Mucosa of rectum (tissue), 2 donors: ENCODE measurements at regions not wholly inside any gene's neighbourhood (a gene's known extent, or its start where the extent isn't known, plus 50 kb on each side); places are given as distances from the start of the nearest gene placed in this dataset.

Source experiments
- H3K27ac ChIP-seq, 2 donors: one replicate each; pipeline ENCODE4 v1.7.0; 2013; ENCODE audit warnings: inconsistent platforms in 2 of 2, low read depth in 2 of 2, low read length in 2 of 2
- H3K27me3 ChIP-seq, 2 donors: one replicate each; pipeline ENCODE4 v1.7.0; 2013; ENCODE audit warnings: low read length in 2 of 2; ENCODE audit not compliant: control insufficient read depth in 2 of 2, insufficient read depth in 2 of 2
- H3K36me3 ChIP-seq, 2 donors: one replicate each; pipeline ENCODE4 v1.7.0; 2013; ENCODE audit warnings: low read length in 2 of 2; ENCODE audit not compliant: control insufficient read depth in 2 of 2, insufficient read depth in 2 of 2
- H3K4me1 ChIP-seq, 2 donors: one replicate each; pipeline ENCODE4 v1.7.0; 2013; ENCODE audit warnings: low read length in 2 of 2, mild to moderate bottlenecking in 1 of 2; ENCODE audit not compliant: control insufficient read depth in 2 of 2, insufficient read depth in 2 of 2
- H3K4me3 ChIP-seq, 2 donors: one replicate each; pipeline ENCODE4 v1.7.0; 2013; ENCODE audit warnings: low read length in 2 of 2
- H3K9ac ChIP-seq, 2 donors: one replicate each; pipeline ENCODE4 v1.7.0; 2013; ENCODE audit warnings: low read length in 2 of 2, low read depth in 1 of 2, mild to moderate bottlenecking in 1 of 2
- H3K9me3 ChIP-seq, 2 donors: one replicate each; pipeline ENCODE4 v1.7.0; 2013; ENCODE audit warnings: low read length in 2 of 2; ENCODE audit not compliant: control insufficient read depth in 2 of 2
- donor health status: healthy.
- donor health status: Normal muscosa, but diverticular disease.

- Histone ChIP-seq H3K36me3 (no peaks in the 10 kb centered on the region), H3K4me3 (no peak overlapping the region), H3K9me3 (no peaks in the 10 kb centered on the region), H3K27ac (no peak overlapping the region), H3K27me3 (no peaks in the 10 kb centered on the region), H3K9ac (no peak overlapping the region), H3K4me1 (no peaks in the 10 kb centered on the region)
Measured at GRCh38 chr2:9696731-9697130, 65.9 kb upstream of the YWHAQ start.

GRCh38 chr2:9697909-9698308 is 67.1 kb upstream of the YWHAQ start:
- Histone ChIP-seq H3K9ac (no peak overlapping the region), H3K27me3 (no peaks in the 10 kb centered on the region), H3K4me1 (no peaks in the 10 kb centered on the region), H3K27ac (no peak overlapping the region), H3K36me3 (no peaks in the 10 kb centered on the region), H3K4me3 (no peak overlapping the region), H3K9me3 (no peaks in the 10 kb centered on the region)

DNA sequence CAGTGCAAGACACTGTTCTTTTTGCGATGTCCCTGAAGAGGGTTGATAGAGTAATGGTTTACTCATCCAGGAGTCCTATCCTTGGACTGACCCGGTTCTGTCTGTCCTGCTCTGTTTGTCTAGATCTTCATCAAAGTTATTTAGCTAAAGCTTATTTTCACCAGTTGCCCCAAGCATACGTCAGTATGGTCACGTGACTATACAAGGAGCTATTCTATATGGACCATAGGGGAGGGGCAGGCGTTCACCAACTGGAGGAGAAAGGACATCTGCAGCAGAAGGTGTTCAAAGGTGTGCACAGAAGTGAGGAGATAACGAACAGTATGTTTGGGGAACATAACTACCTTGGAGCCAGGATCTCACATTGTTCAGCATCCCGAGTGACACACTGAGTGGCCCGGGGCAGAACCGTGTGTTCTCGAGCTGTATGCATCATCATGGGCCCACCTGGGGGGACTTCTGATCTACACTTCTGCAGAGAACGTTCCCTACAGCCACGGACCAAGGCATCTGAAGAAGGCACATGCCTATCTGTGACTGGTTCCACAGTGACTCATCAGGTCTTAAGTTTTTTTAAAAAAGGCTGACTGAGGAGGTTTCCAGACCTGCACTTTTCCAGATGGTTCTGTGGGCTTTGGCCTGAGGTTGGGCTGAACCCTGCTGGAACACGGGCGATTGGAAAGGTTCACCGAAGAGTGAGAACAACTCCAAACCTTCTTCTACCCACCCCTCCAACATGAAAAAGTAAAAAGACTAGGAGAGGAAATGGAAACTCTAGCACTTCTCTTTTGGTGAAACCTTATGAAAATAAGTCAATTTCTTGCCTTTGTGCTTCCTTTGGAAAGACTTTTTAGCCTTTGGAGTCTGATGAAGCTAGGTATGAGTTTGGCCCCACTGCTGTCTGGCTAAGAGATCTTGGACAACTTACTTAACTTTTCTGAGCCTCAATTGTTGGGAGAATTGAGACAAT is 68.6 kb upstream of the YWHAQ start:
- H3K4me3 ChIP-seq: no peak overlapping the region
- H3K9me3 ChIP-seq: no peaks in the 10 kb centered on the region
- H3K27me3 ChIP-seq: no peaks in the 10 kb centered on the region
- H3K9ac ChIP-seq: no peak overlapping the region
- no peak overlapping the region for H3K27ac ChIP-seq
- peaks cover 3 to 6% of the 10 kb centered on the region in 2 donors for H3K4me1 ChIP-seq
- H3K36me3 ChIP-seq: no peaks in the 10 kb centered on the region

DNA sequence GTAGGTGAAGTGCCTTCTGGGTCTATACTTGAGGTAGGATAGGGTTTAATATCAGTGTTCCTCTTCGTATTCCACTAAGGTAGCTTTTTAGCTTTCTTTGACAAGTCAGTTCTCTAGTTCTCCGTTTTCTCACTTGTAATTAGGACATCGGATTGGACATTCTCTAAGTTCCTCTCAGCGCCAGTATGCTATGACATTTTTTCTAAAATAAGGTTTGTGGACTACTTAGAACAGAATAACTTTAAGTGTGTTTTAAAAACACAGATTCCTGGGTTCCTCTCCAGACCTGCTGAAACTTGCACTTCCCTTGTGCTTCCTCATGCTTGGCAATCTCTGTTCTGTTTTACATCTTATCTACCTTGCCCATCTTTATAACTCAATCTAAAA is 69.3 kb upstream of the YWHAQ start:
- no peaks in the 10 kb centered on the region for H3K36me3 ChIP-seq
- no peaks in the 10 kb centered on the region for H3K9me3 ChIP-seq
- no peak overlapping the region for H3K9ac ChIP-seq
- H3K4me3 ChIP-seq: no peak overlapping the region
- H3K27me3 ChIP-seq: no peaks in the 10 kb centered on the region
- no peak overlapping the region for H3K27ac ChIP-seq
- H3K4me1 ChIP-seq: peaks cover 3 to 6% of the 10 kb centered on the region in 2 donors

GRCh38 chr2:9702604-9703084 is 71.8 kb upstream of the YWHAQ start:
- H3K27me3 ChIP-seq: no peaks in the 10 kb centered on the region
- H3K36me3 ChIP-seq: no peaks in the 10 kb centered on the region
- no peak overlapping the region for H3K9ac ChIP-seq
- no peak overlapping the region for H3K4me3 ChIP-seq
- no peak overlapping the region for H3K27ac ChIP-seq
- H3K4me1 ChIP-seq: peaks cover 3 to 6% of the 10 kb centered on the region in 2 donors
- H3K9me3 ChIP-seq: no peaks in the 10 kb centered on the region

DNA sequence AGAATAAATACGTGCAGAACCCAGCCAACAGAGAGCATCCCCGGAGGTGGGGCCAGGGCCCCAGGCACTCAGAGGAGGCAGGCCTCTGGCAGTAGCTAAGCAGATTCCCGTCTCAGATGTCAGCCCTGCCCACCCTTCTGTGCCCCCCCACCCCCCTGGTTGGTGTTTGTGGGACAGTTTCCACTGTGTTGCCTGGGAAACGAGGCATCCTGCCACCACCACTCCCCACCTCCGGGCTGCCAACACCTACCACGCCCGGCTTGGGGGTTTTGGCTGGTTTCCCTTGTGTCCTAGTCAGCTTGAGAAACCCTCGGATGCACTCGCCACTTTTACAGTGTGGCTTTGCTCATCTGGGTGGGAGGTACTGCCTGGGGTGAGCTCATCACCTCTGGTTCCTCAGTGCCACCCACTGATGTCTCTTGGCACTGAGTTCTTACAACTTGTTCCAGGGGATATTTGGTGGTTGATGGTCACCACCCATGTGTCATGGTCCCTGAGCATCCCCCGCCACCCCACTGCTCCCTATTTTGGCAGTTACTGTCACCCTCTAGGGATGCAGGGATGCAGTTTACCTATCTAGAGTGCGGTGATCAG is 72.4 kb upstream of the YWHAQ start:
- Histone ChIP-seq H3K36me3 (no peaks in the 10 kb centered on the region), H3K9me3 (no peaks in the 10 kb centered on the region), H3K4me3 (no peak overlapping the region), H3K27ac (no peak overlapping the region), H3K4me1 (peaks cover 3 to 6% of the 10 kb centered on the region in 2 donors), H3K27me3 (no peaks in the 10 kb centered on the region), H3K9ac (no peak overlapping the region)

DNA sequence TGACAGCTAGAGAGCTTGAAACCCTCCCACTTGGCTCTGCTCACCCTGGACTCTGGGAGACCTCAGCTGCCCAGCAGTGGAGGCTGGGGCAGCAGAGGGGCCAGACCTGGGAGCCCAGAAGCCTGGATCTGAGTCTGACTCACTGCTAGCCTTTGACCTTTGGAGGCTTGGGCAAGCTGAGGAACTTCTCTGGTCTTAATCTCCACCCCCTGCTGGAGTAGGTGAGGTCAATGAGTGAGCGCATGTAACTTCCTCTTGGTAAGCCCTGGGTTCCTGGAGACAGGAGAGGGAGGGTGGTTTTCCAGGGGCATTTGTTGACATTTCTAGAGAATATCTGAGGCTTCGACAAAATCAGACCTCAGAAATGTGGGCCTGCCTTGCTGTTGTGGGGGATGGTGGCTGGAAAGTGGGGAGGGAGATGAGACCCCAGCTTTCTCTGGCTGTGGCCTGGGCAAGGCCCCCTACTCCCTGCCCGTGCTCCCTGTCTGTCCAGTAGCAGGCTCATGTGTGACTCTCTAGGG is 73.0 kb upstream of the YWHAQ start:
- Histone ChIP-seq H3K27me3 (no peaks in the 10 kb centered on the region), H3K9ac (no peak overlapping the region), H3K27ac (no peak overlapping the region), H3K36me3 (no peaks in the 10 kb centered on the region), H3K4me3 (no peak overlapping the region), H3K4me1 (peaks cover 3 to 6% of the 10 kb centered on the region in 2 donors), H3K9me3 (no peaks in the 10 kb centered on the region)

GRCh38 chr2:9704600-9704999 is 73.8 kb upstream of the YWHAQ start:
- Histone ChIP-seq H3K4me1 (peaks cover 3 to 6% of the 10 kb centered on the region in 2 donors), H3K36me3 (no peaks in the 10 kb centered on the region), H3K9ac (no peak overlapping the region), H3K9me3 (no peaks in the 10 kb centered on the region), H3K27ac (no peak overlapping the region), H3K4me3 (no peak overlapping the region), H3K27me3 (no peaks in the 10 kb centered on the region)

DNA sequence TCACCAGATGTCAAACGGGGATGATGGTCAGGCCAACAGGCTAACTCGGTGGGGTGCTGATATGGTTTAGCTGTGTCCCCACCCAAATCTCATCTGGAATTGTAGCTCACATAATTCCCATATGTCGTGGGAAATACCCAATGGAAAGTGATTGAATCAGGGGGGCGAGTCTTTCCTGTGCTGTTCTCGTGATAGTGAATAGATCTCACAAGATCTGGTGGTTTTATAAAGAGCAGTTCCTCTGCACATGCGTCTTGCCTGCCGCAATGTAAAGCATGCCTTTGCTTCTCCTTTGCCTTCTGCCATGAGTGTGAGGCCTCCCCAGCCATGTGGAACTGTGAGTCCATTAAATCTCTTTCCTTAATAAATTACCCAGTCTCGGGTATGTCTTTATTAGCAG is 74.4 kb upstream of the YWHAQ start:
- Histone ChIP-seq H3K9ac (no peak overlapping the region), H3K4me1 (peaks cover 3 to 6% of the 10 kb centered on the region in 2 donors), H3K27me3 (no peaks in the 10 kb centered on the region), H3K4me3 (no peak overlapping the region), H3K27ac (no peak overlapping the region), H3K36me3 (no peaks in the 10 kb centered on the region), H3K9me3 (peaks cover 0 to 2% of the 10 kb centered on the region in 2 donors)

GRCh38 chr2:9707008-9707407 is 76.2 kb upstream of the YWHAQ start:
- no peaks in the 10 kb centered on the region for H3K36me3 ChIP-seq
- H3K27me3 ChIP-seq: no peaks in the 10 kb centered on the region
- no peak overlapping the region for H3K4me3 ChIP-seq
- H3K9me3 ChIP-seq: peaks cover 0 to 2% of the 10 kb centered on the region in 2 donors
- H3K9ac ChIP-seq: no peak overlapping the region
- no peak overlapping the region for H3K27ac ChIP-seq
- H3K4me1 ChIP-seq: peaks cover 3 to 6% of the 10 kb centered on the region in 2 donors
